B cell (primary cell): ENCODE measurements at regions not wholly inside any gene's neighbourhood (a gene's known extent, or its start where the extent isn't known, plus 50 kb on each side); places are given as distances from the start of the nearest gene placed in this dataset.

Experiments used
- ATAC-seq: fragments of 200-7000 bp; cut with Tn5 transposase; one replicate; pipeline ENCODE4 v1.10.0; 2021; ENCODE audit warnings: low read depth, mild to moderate bottlenecking, moderate number of reproducible peaks, moderate library complexity
- CTCF ChIA-PET: fragments of 350-600 bp; sonication (Branson Sonifier 250); formaldehyde crosslinking; loops from one replicate; lab custom pipeline; 2021; ENCODE audit warnings: antibody characterized with exemption, inconsistent platforms; lab: Charles Lee
- POLR2A ChIA-PET: fragments of 350-600 bp; sonication (Branson Sonifier 250); formaldehyde crosslinking; loops from one replicate; lab custom pipeline; 2021; ENCODE audit warnings: antibody characterized with exemption; lab: Charles Lee
- DNase-seq: peaks from one replicate; pipeline ENCODE4 v3.0.0; 2013
- H2AFZ ChIP-seq: 2 replicates; pipeline ENCODE4 v1.6.1; 2012; ENCODE audit warnings: mild to moderate bottlenecking, low read depth, low read length; ENCODE audit not compliant: insufficient read depth, poor library complexity, severe bottlenecking
- H3K27ac ChIP-seq, 2 donors: 1 replicate in 1 of 2; 2 replicates in 1 of 2; pipeline ENCODE4 v1.5.1; 2012 to 2013; ENCODE audit warnings: low read length in 2 of 2, mild to moderate bottlenecking in 2 of 2, moderate library complexity in 1 of 2
- H3K27me3 ChIP-seq, 4 experiments: fragments of 200-600 bp in 1 of 4; sonication (generic) in 1 of 4; replicated peaks in 1 of 4; 1 replicate in 2 of 4; 2 replicates in 2 of 4; pipeline versions ENCODE4 v1.6.1 to v1.7.0; 2013 to 2016; ENCODE audit warnings: low read length in 3 of 4, mild to moderate bottlenecking in 2 of 4, mixed read lengths in 1 of 4, moderate library complexity in 1 of 4; ENCODE audit not compliant: insufficient read depth in 4 of 4, control insufficient read depth in 3 of 4; ENCODE audit errors: control extremely low read depth in 1 of 4
- H3K36me3 ChIP-seq, 2 experiments: replicated peaks in 1 of 2; 1 replicate in 1 of 2; 2 replicates in 1 of 2; pipeline versions ENCODE4 v1.6.1 to v1.7.1; 2013; ENCODE audit warnings: low read length in 1 of 2; ENCODE audit not compliant: insufficient read depth in 2 of 2, control insufficient read depth in 1 of 2; ENCODE audit errors: control extremely low read depth in 1 of 2, extremely low read depth in 1 of 2
- H3K4me1 ChIP-seq, 2 donors: fragments of 200-600 bp in 1 of 2; sonication (generic) in 1 of 2; 1 replicate in 1 of 2; 2 replicates in 1 of 2; pipeline versions ENCODE4 v1.5.1 to v1.6.1; 2013 to 2017; ENCODE audit warnings: low read length in 2 of 2; ENCODE audit not compliant: control insufficient read depth in 2 of 2, insufficient read depth in 2 of 2
- H3K4me2 ChIP-seq: replicated peaks from 2 replicates; pipeline ENCODE3; 2012; ENCODE audit warnings: mild to moderate bottlenecking, low read depth, low read length; ENCODE audit not compliant: poor library complexity, severe bottlenecking
- H3K4me3 ChIP-seq, 5 experiments: fragments of 200-600 bp in 1 of 5; sonication (generic) in 1 of 5; 1 replicate in 3 of 5; 2 replicates in 2 of 5; pipeline versions ENCODE4 v1.5.1 to v1.7.0; 2011 to 2016; ENCODE audit warnings: low read length in 4 of 5, mild to moderate bottlenecking in 4 of 5, low read depth in 2 of 5, control low read depth in 1 of 5, moderate library complexity in 1 of 5; ENCODE audit not compliant: insufficient read depth in 1 of 5; ENCODE audit errors: control extremely low read depth in 1 of 5, extremely low read depth in 1 of 5
- H3K79me2 ChIP-seq: fragments of 200-600 bp; sonication (generic); one replicate; pipeline ENCODE4 v1.6.0; 2016; ENCODE audit warnings: low read length; ENCODE audit not compliant: control insufficient read depth, insufficient read depth
- H3K9ac ChIP-seq: fragments of 200-600 bp; sonication (generic); 2 replicates; pipeline ENCODE4 v1.6.1; 2017; ENCODE audit warnings: mild to moderate bottlenecking, low read length, moderate library complexity
- H3K9me3 ChIP-seq, 3 donors: one replicate each; pipeline versions ENCODE4 v1.6.1 to v1.7.1; 2013; ENCODE audit warnings: low read length in 2 of 3; ENCODE audit not compliant: control insufficient read depth in 2 of 3, insufficient read depth in 1 of 3; ENCODE audit errors: control extremely low read depth in 1 of 3
- H4K20me1 ChIP-seq: 2 replicates; pipeline ENCODE4 v1.6.0; 2012; ENCODE audit warnings: mild to moderate bottlenecking, low read length; ENCODE audit not compliant: insufficient read depth, control insufficient read depth, poor library complexity, severe bottlenecking
- H3K27ac Mint-ChIP-seq: one replicate; pipeline ENCODE4 v1.8.0; 2021; ENCODE audit warnings: mixed read lengths
- H3K27me3 Mint-ChIP-seq: one replicate; pipeline ENCODE4 v1.8.0; 2021; ENCODE audit warnings: mixed read lengths
- H3K4me1 Mint-ChIP-seq: one replicate; pipeline ENCODE4 v1.8.0; 2021; ENCODE audit warnings: mixed read lengths
- H3K4me3 Mint-ChIP-seq: one replicate; pipeline ENCODE4 v1.8.0; 2021; ENCODE audit warnings: mixed read lengths
- H3K9me3 Mint-ChIP-seq: one replicate; pipeline ENCODE4 v1.8.0; 2022; ENCODE audit warnings: mixed read lengths; ENCODE audit not compliant: insufficient read depth
- CTCF ChIP-seq: fragments of 200-600 bp; IDR thresholded peaks from one replicate; pipeline ENCODE4 v1.8.0; 2022; ENCODE audit warnings: antibody characterized with exemption, mild to moderate bottlenecking
- EZH2 ChIP-seq: IDR thresholded peaks from 2 replicates; pipeline ENCODE4 v1.6.1; 2012; ENCODE audit warnings: borderline replicate concordance, low read depth, mild to moderate bottlenecking, moderate library complexity, low read length; ENCODE audit not compliant: insufficient read depth, poor library complexity, severe bottlenecking
- WGBS: methylation state at CpG from one replicate; pipeline ENCODE4 v1.1.5; 2013; ENCODE audit warnings: missing lambda C conversion rate; ENCODE audit not compliant: insufficient coverage; 5-methylcytosine and 5-hydroxymethylcytosine counted together
- intact Hi-C: fragments of 100-400 bp; cut with micrococcal nuclease; formaldehyde crosslinking; loops from one replicate; pipeline ENCODE4 v1.10.0; 2022

- H3K36me3 ChIP-seq: no peaks in the 10 kb centered on the region
- 40% methylated on average over 2 of the region's 5 CpGs for WGBS
- Mint-ChIP-seq H3K4me3 (no peak overlapping the region), H3K4me1 (no peaks in the 10 kb centered on the region), H3K9me3 (no peaks in the 10 kb centered on the region), H3K27me3 (no peaks in the 10 kb centered on the region), H3K27ac (no peak overlapping the region)
- peak overlapping the region; percentile 35 for H2AFZ ChIP-seq
- no peaks in the 10 kb centered on the region for H3K79me2 ChIP-seq
- no peak overlapping the region for H3K4me2 ChIP-seq
- ChIA-PET CTCF (no interaction called here), POLR2A (no interaction called here)
- intact Hi-C loops: no loop called here
- H3K9ac ChIP-seq: no peak overlapping the region
- no peak overlapping the region for H3K4me3 ChIP-seq
- H3K9me3 ChIP-seq: peaks cover 0 to 3% (median 0%) of the 10 kb centered on the region in 3 donors
- TF ChIP-seq EZH2 (no peak), CTCF (no peak)
- DNase-seq (no peak), ATAC-seq (no peak)
- no peaks in the 10 kb centered on the region for H4K20me1 ChIP-seq
- H3K27ac ChIP-seq: no peak overlapping the region
- peaks cover 0 to 5% of the 10 kb centered on the region in 2 donors for H3K4me1 ChIP-seq
- no peaks in the 10 kb centered on the region for H3K27me3 ChIP-seq
These were observed 1805.6 kb upstream of the TENM3 start for GRCh38 chr4:180437601-180438000.

- Histone ChIP-seq H3K79me2 (no peaks in the 10 kb centered on the region), H3K9me3 (no peaks in the 10 kb centered on the region), H3K9ac (no peak overlapping the region), H2AFZ (no peak overlapping the region), H3K36me3 (no peaks in the 10 kb centered on the region), H3K27me3 (no peaks in the 10 kb centered on the region), H4K20me1 (no peaks in the 10 kb centered on the region), H3K4me2 (no peak overlapping the region), H3K4me1 (no peaks in the 10 kb centered on the region), H3K4me3 (no peak overlapping the region), H3K27ac (no peak overlapping the region)
- no peak overlapping the region for H3K4me3 Mint-ChIP-seq
- intact Hi-C loops: no loop called here
- no peaks in the 10 kb centered on the region for H3K9me3 Mint-ChIP-seq
- POLR2A ChIA-PET: no interaction called here
- H3K4me1 Mint-ChIP-seq: no peaks in the 10 kb centered on the region
- CTCF ChIA-PET: no interaction called here
- H3K27ac Mint-ChIP-seq: no peak overlapping the region
- TF ChIP-seq CTCF (no peak), EZH2 (no peak)
- ATAC-seq (no peak), DNase-seq (no peak)
- no peaks in the 10 kb centered on the region for H3K27me3 Mint-ChIP-seq
- WGBS: no CpG with 5 or more reads among the region's 1 CpG
These were observed 1794.9 kb upstream of the TENM3 start for GRCh38 chr4:180448306-180448705.
